ENCODE measurements at regions not wholly inside any gene's neighbourhood (a gene's known extent, or its start where the extent isn't known, plus 50 kb on each side); places are given as distances from the start of the nearest gene placed in this dataset.

- no peak overlapping the region for H2BK12ac ChIP-seq (ENCODE audit: insufficient read length, low read depth, low read length)
- Mint-ChIP-seq H3K4me3 (no peak overlapping the region), H3K27ac (no peak overlapping the region), H3K27me3 (ENCODE audit: low read depth) (no peaks in the 10 kb centered on the region), H3K9me3 (no peaks in the 10 kb centered on the region), H3K4me1 (0 out of 4 replicates have a peak, but pooled peaks cover 0 to 2% of the 10 kb centered on the region in 2 experiments), H3K36me3 (ENCODE audit: insufficient read depth in 1 of 3, low read depth in 3 of 3) (no peaks in the 10 kb centered on the region)
- no peak overlapping the region for H2BK20ac ChIP-seq (ENCODE audit: low read depth, low read length, poor library complexity, severe bottlenecking)
- no peak overlapping the region for H4K91ac ChIP-seq (ENCODE audit: insufficient read length, low read depth, low read length)
- H3K23ac ChIP-seq (ENCODE audit: insufficient read length, low read depth, low read length) = no peak overlapping the region
- WGBS (ENCODE audit: extremely low coverage, insufficient read length, low lambda C conversion rate) = no CpG with 5 or more reads among the region's 1 CpG
- H3K18ac ChIP-seq (ENCODE audit: insufficient read length, low read depth, low read length) = no peak overlapping the region
- H3K79me2 ChIP-seq (ENCODE audit: insufficient read depth, low read length) = no peaks in the 10 kb centered on the region
- no peak overlapping the region for H2BK15ac ChIP-seq (ENCODE audit: low read depth, low read length)
- no peak overlapping the region for H3K4me2 ChIP-seq (ENCODE audit: insufficient read depth, insufficient read length, low read length)
- H3K27ac ChIP-seq (ENCODE audit: insufficient read length, low read depth, low read length) = no peak overlapping the region
- no peak overlapping the region for H4K8ac ChIP-seq (replicated peaks; ENCODE audit: insufficient read length, low read depth, low read length)
- no peak overlapping the region for H2AK5ac ChIP-seq (ENCODE audit: insufficient read length, low read length)
- no peak overlapping the region for H4K5ac ChIP-seq (ENCODE audit: insufficient read length, low read depth, low read length)
- H3K4ac ChIP-seq (ENCODE audit: low read depth, low read length) = no peak overlapping the region
- no peaks in the 10 kb centered on the region for H3K23me2 ChIP-seq (ENCODE audit: insufficient read length, low read depth, low read length, poor library complexity, severe bottlenecking)
- no peak overlapping the region for H2BK120ac ChIP-seq (ENCODE audit: low read depth, low read length, poor library complexity, severe bottlenecking)
- TF ChIP-seq CTCF (conservative IDR thresholded peaks at IDR 0.05) = no peak
- no peak overlapping the region for H3K9ac ChIP-seq (ENCODE audit: extremely low read depth, insufficient read length, low read length)
- no peak overlapping the region for H2AFZ ChIP-seq (ENCODE audit: low read length)
- H3K56ac ChIP-seq (ENCODE audit: insufficient read length, low read depth, low read length) = no peak overlapping the region
- H3K79me1 ChIP-seq (ENCODE audit: insufficient read depth, low read depth, low read length, poor library complexity, severe bottlenecking) = no peaks in the 10 kb centered on the region
- no peak overlapping the region for H3T11ph ChIP-seq (ENCODE audit: low read length)
- H3K27me3 ChIP-seq (ENCODE audit: insufficient read depth, low read length) = no peaks in the 10 kb centered on the region
- DNase-seq = no peak
- H2BK5ac ChIP-seq (ENCODE audit: insufficient read length, low read length) = no peak overlapping the region
- H3K14ac ChIP-seq (ENCODE audit: insufficient read depth, low read length) = no peak overlapping the region
- H4K20me1 ChIP-seq (ENCODE audit: control insufficient read depth, insufficient read depth, insufficient read length) = no peaks in the 10 kb centered on the region
- H3K9me3 ChIP-seq (ENCODE audit: control insufficient read depth, low read depth, low read length) = no peaks in the 10 kb centered on the region
- H3K4me1 ChIP-seq (ENCODE audit: insufficient read depth, low read length) = no peaks in the 10 kb centered on the region
Measured at GRCh38 chr18:34959211-34959829, 81.9 kb upstream of the MAPRE2 start.
